ENCODE measurements at regions not wholly inside any gene's neighbourhood (a gene's known extent, or its start where the extent isn't known, plus 50 kb on each side); places are given as distances from the start of the nearest gene placed in this dataset.

DNA sequence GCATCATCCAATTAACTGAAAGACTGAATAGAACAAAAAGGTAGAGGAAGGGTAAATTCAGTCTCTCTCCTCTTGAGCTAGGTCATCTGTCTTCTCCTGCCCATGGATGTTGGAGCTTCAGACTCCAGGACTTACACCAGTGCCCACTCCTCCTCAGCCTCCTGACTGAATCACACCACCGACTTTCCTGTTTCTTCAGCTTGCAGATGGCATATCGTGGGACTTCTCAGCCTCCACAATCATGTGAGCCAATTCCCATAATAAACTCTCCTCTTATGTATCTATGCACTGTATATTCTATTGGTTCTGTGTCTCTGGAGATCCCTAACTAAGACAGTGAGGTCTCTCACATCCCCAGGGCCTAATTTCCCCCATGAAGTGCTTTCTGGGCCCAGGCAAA is 140.4 kb downstream of the CD47 start:
- intact Hi-C loops (cut with DNase I), result no loop called here
- no peaks in the 10 kb centered on the region for H3K27me3 ChIP-seq
- 92% methylated on average over 2 of the region's 2 CpGs for WGBS
- H3K9me3 ChIP-seq, result no peaks in the 10 kb centered on the region
- TF ChIP-seq, protein P1, sequence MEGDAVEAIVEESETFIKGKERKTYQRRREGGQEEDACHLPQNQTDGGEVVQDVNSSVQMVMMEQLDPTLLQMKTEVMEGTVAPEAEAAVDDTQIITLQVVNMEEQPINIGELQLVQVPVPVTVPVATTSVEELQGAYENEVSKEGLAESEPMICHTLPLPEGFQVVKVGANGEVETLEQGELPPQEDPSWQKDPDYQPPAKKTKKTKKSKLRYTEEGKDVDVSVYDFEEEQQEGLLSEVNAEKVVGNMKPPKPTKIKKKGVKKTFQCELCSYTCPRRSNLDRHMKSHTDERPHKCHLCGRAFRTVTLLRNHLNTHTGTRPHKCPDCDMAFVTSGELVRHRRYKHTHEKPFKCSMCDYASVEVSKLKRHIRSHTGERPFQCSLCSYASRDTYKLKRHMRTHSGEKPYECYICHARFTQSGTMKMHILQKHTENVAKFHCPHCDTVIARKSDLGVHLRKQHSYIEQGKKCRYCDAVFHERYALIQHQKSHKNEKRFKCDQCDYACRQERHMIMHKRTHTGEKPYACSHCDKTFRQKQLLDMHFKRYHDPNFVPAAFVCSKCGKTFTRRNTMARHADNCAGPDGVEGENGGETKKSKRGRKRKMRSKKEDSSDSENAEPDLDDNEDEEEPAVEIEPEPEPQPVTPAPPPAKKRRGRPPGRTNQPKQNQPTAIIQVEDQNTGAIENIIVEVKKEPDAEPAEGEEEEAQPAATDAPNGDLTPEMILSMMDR (IDR thresholded peaks at IDR 0.05), result no peak
- H3K4me3 ChIP-seq, result no peak overlapping the region
- no peaks in the 10 kb centered on the region for H3K36me3 ChIP-seq
- no peak overlapping the region for H3K27ac ChIP-seq (replicated peaks in 1 of 4)
- H3K4me1 ChIP-seq, result peaks cover 0 to 10% (median 5%) of the 10 kb centered on the region in 4 donors
- DNase-seq (ENCODE audit: extremely low spot score), result no peak

GRCh38 chr3:107949394-107949970 is 141.3 kb downstream of the CD47 start:
- H3K36me3 ChIP-seq, result no peaks in the 10 kb centered on the region
- intact Hi-C loops (cut with DNase I), result no loop called here
- 96% methylated on average over 3 of the region's 3 CpGs for WGBS
- H3K27ac ChIP-seq (replicated peaks in 1 of 4), result no peak overlapping the region
- no peak overlapping the region for H3K4me3 ChIP-seq
- H3K9me3 ChIP-seq, result no peaks in the 10 kb centered on the region
- H3K4me1 ChIP-seq, result peaks cover 0 to 10% (median 5%) of the 10 kb centered on the region in 4 donors
- H3K27me3 ChIP-seq, result no peaks in the 10 kb centered on the region
- no peak for DNase-seq (ENCODE audit: extremely low spot score)
- no peak for TF ChIP-seq POLR2AphosphoS5 (IDR thresholded peaks at IDR 0.05)
- TF ChIP-seq POLR2A (IDR thresholded peaks at IDR 0.05; ENCODE audit: low read depth), result no peak
- TF ChIP-seq, protein P1 (IDR thresholded peaks at IDR 0.05), result no peak
- TF ChIP-seq EP300 (IDR thresholded peaks at IDR 0.05), result no peak

- H3K36me3 ChIP-seq, result no peaks in the 10 kb centered on the region
- intact Hi-C loops (cut with DNase I), result no loop called here
- H3K27me3 ChIP-seq, result no peaks in the 10 kb centered on the region
- TF ChIP-seq EP300 (IDR thresholded peaks at IDR 0.05) (no peak), POLR2AphosphoS5 (IDR thresholded peaks at IDR 0.05) (no peak), POLR2A (IDR thresholded peaks at IDR 0.05; ENCODE audit: low read depth) (no peak)
- TF ChIP-seq, protein P1 (IDR thresholded peaks at IDR 0.05), result no peak
- no peak overlapping the region for H3K4me3 ChIP-seq
- peaks cover 0 to 10% (median 5%) of the 10 kb centered on the region in 4 donors for H3K4me1 ChIP-seq
- H3K27ac ChIP-seq (replicated peaks in 1 of 4), result no peak overlapping the region
- no peak for DNase-seq (ENCODE audit: extremely low spot score)
- H3K9me3 ChIP-seq, result no peaks in the 10 kb centered on the region
Observed at GRCh38 chr3:107947203-107947602, 143.6 kb downstream of the CD47 start.

- Histone ChIP-seq H3K4me3 (no peak overlapping the region), H3K27me3 (no peaks in the 10 kb centered on the region), H3K27ac (replicated peaks in 1 of 4) (no peak overlapping the region), H3K4me1 (peaks cover 0 to 10% (median 5%) of the 10 kb centered on the region in 4 donors), H3K36me3 (no peaks in the 10 kb centered on the region), H3K9me3 (no peaks in the 10 kb centered on the region)
- WGBS, result 93% methylated on average over 1 of the region's 1 CpG
- intact Hi-C loops (cut with DNase I), result no loop called here
- DNase-seq (ENCODE audit: extremely low spot score), result no peak
- TF ChIP-seq EP300 (IDR thresholded peaks at IDR 0.05) (no peak), POLR2AphosphoS5 (IDR thresholded peaks at IDR 0.05) (no peak), POLR2A (IDR thresholded peaks at IDR 0.05; ENCODE audit: low read depth) (no peak)
- TF ChIP-seq, protein P1 (IDR thresholded peaks at IDR 0.05), result no peak
Observed at GRCh38 chr3:107946700-107947099, 144.1 kb downstream of the CD47 start.

GRCh38 chr3:107945417-107946094 is 145.3 kb downstream of the CD47 start:
- H3K27me3 ChIP-seq, result no peaks in the 10 kb centered on the region
- intact Hi-C loops (cut with DNase I), result no loop called here
- no peak overlapping the region for H3K4me3 ChIP-seq
- DNase-seq (ENCODE audit: extremely low spot score), result no peak
- 73% methylated on average over 1 of the region's 1 CpG for WGBS
- no peaks in the 10 kb centered on the region for H3K9me3 ChIP-seq
- TF ChIP-seq EP300 (IDR thresholded peaks at IDR 0.05) (no peak), POLR2AphosphoS5 (IDR thresholded peaks at IDR 0.05) (no peak), POLR2A (IDR thresholded peaks at IDR 0.05; ENCODE audit: low read depth) (no peak)
- TF ChIP-seq, protein P1 (IDR thresholded peaks at IDR 0.05), result no peak
- H3K4me1 ChIP-seq, result peaks cover 0 to 11% (median 3%) of the 10 kb centered on the region in 4 donors
- H3K36me3 ChIP-seq, result no peaks in the 10 kb centered on the region
- H3K27ac ChIP-seq (replicated peaks in 1 of 4), result no peak overlapping the region

Data from esophagus muscularis mucosa (tissue), 4 donors.